ENCODE measurements at regions not wholly inside any gene's neighbourhood (a gene's known extent, or its start where the extent isn't known, plus 50 kb on each side); places are given as distances from the start of the nearest gene placed in this dataset.

- Mint-ChIP-seq H3K4me1 (ENCODE audit: low read depth) (no peaks in the 10 kb centered on the region), H3K4me3 (no peak overlapping the region), H3K9me3 (no peaks in the 10 kb centered on the region), H3K27me3 (ENCODE audit: insufficient read depth) (peaks cover 2% of the 10 kb centered on the region), H3K36me3 (ENCODE audit: low read depth) (no peaks in the 10 kb centered on the region), H3K27ac (no peak overlapping the region)
- no peak for DNase-seq (ENCODE audit: low spot score)
- intact Hi-C loops (cut with micrococcal nuclease): no loop called here
These were observed 197.7 kb upstream of the MCTP2 start for GRCh38 chr15:94033683-94034020.

GRCh38 chr15:94033014-94033682 is 198.2 kb upstream of the MCTP2 start:
- H3K27ac Mint-ChIP-seq: no peak overlapping the region
- no peak for DNase-seq (ENCODE audit: low spot score)
- H3K36me3 Mint-ChIP-seq (ENCODE audit: low read depth): no peaks in the 10 kb centered on the region
- H3K4me3 Mint-ChIP-seq: no peak overlapping the region
- no peaks in the 10 kb centered on the region for H3K9me3 Mint-ChIP-seq
- peaks cover 2% of the 10 kb centered on the region for H3K27me3 Mint-ChIP-seq (ENCODE audit: insufficient read depth)
- no peaks in the 10 kb centered on the region for H3K4me1 Mint-ChIP-seq (ENCODE audit: low read depth)
- intact Hi-C loops (cut with micrococcal nuclease): no loop called here

GRCh38 chr15:94032571-94032970 is 198.8 kb upstream of the MCTP2 start:
- Mint-ChIP-seq H3K4me3 (no peak overlapping the region), H3K36me3 (ENCODE audit: low read depth) (no peaks in the 10 kb centered on the region), H3K4me1 (ENCODE audit: low read depth) (no peaks in the 10 kb centered on the region), H3K9me3 (no peaks in the 10 kb centered on the region), H3K27ac (no peak overlapping the region), H3K27me3 (ENCODE audit: insufficient read depth) (peaks cover 3% of the 10 kb centered on the region)
- no peak for DNase-seq (ENCODE audit: low spot score)
- intact Hi-C loops (cut with micrococcal nuclease): no loop called here

- Mint-ChIP-seq H3K27ac (no peak overlapping the region), H3K27me3 (ENCODE audit: insufficient read depth) (peaks cover 3% of the 10 kb centered on the region), H3K36me3 (ENCODE audit: low read depth) (no peaks in the 10 kb centered on the region), H3K4me1 (ENCODE audit: low read depth) (no peaks in the 10 kb centered on the region), H3K4me3 (no peak overlapping the region), H3K9me3 (no peaks in the 10 kb centered on the region)
- intact Hi-C loops (cut with micrococcal nuclease): no loop called here
- DNase-seq (ENCODE audit: low spot score): no peak
These were observed 200.3 kb upstream of the MCTP2 start for GRCh38 chr15:94031072-94031471.

GRCh38 chr15:94029495-94029894 is 201.9 kb upstream of the MCTP2 start:
- Mint-ChIP-seq H3K4me3 (no peak overlapping the region), H3K27me3 (ENCODE audit: insufficient read depth) (peaks cover 8% of the 10 kb centered on the region), H3K27ac (no peak overlapping the region), H3K36me3 (ENCODE audit: low read depth) (no peaks in the 10 kb centered on the region), H3K4me1 (ENCODE audit: low read depth) (no peaks in the 10 kb centered on the region), H3K9me3 (no peaks in the 10 kb centered on the region)
- no peak for DNase-seq (ENCODE audit: low spot score)
- intact Hi-C loops (cut with micrococcal nuclease): no loop called here

GRCh38 chr15:94028809-94029208 is 202.6 kb upstream of the MCTP2 start:
- intact Hi-C loops (cut with micrococcal nuclease): no loop called here
- Mint-ChIP-seq H3K27me3 (ENCODE audit: insufficient read depth) (peaks cover 8% of the 10 kb centered on the region), H3K4me3 (no peak overlapping the region), H3K4me1 (ENCODE audit: low read depth) (no peaks in the 10 kb centered on the region), H3K36me3 (ENCODE audit: low read depth) (no peaks in the 10 kb centered on the region), H3K27ac (no peak overlapping the region), H3K9me3 (no peaks in the 10 kb centered on the region)
- no peak for DNase-seq (ENCODE audit: low spot score)

GRCh38 chr15:94028121-94028520 is 203.2 kb upstream of the MCTP2 start:
- H3K27me3 Mint-ChIP-seq (ENCODE audit: insufficient read depth): peaks cover 8% of the 10 kb centered on the region
- H3K4me3 Mint-ChIP-seq: no peak overlapping the region
- H3K4me1 Mint-ChIP-seq (ENCODE audit: low read depth): no peaks in the 10 kb centered on the region
- no peaks in the 10 kb centered on the region for H3K9me3 Mint-ChIP-seq
- no peak overlapping the region for H3K27ac Mint-ChIP-seq
- intact Hi-C loops (cut with micrococcal nuclease): no loop called here
- no peaks in the 10 kb centered on the region for H3K36me3 Mint-ChIP-seq (ENCODE audit: low read depth)
- DNase-seq (ENCODE audit: low spot score): no peak

- H3K4me1 Mint-ChIP-seq (ENCODE audit: low read depth): no peaks in the 10 kb centered on the region
- H3K9me3 Mint-ChIP-seq: no peaks in the 10 kb centered on the region
- peaks cover 8% of the 10 kb centered on the region for H3K27me3 Mint-ChIP-seq (ENCODE audit: insufficient read depth)
These were observed 203.8 kb upstream of the MCTP2 start for GRCh38 chr15:94027581-94027980.

GRCh38 chr15:94026458-94027304 is 204.7 kb upstream of the MCTP2 start:
- no peaks in the 10 kb centered on the region for H3K36me3 Mint-ChIP-seq (ENCODE audit: low read depth)
- no peak overlapping the region for H3K27ac Mint-ChIP-seq
- no peaks in the 10 kb centered on the region for H3K4me1 Mint-ChIP-seq (ENCODE audit: low read depth)
- peaks cover 11% of the 10 kb centered on the region for H3K27me3 Mint-ChIP-seq (ENCODE audit: insufficient read depth)
- no peak for DNase-seq (ENCODE audit: low spot score)
- H3K9me3 Mint-ChIP-seq: no peaks in the 10 kb centered on the region
- H3K4me3 Mint-ChIP-seq: no peak overlapping the region
- intact Hi-C loops (cut with micrococcal nuclease): no loop called here

More at GRCh38 chr15:94027581-94027980, 203.8 kb upstream of the MCTP2 start:
- no peaks in the 10 kb centered on the region for H3K36me3 Mint-ChIP-seq (ENCODE audit: low read depth)
- no peak overlapping the region for H3K27ac Mint-ChIP-seq
- H3K4me3 Mint-ChIP-seq: no peak overlapping the region
- no peak for DNase-seq (ENCODE audit: low spot score)
- intact Hi-C loops (cut with micrococcal nuclease): no loop called here

GRCh38 chr15:94023531-94023930 is 207.8 kb upstream of the MCTP2 start:
- no peaks in the 10 kb centered on the region for H3K4me1 Mint-ChIP-seq (ENCODE audit: low read depth)
- no peak overlapping the region for H3K27ac Mint-ChIP-seq
- no peak for DNase-seq (ENCODE audit: low spot score)
- peaks cover 9% of the 10 kb centered on the region for H3K27me3 Mint-ChIP-seq (ENCODE audit: insufficient read depth)
- no peaks in the 10 kb centered on the region for H3K36me3 Mint-ChIP-seq (ENCODE audit: low read depth)
- H3K9me3 Mint-ChIP-seq: no peaks in the 10 kb centered on the region
- intact Hi-C loops (cut with micrococcal nuclease): no loop called here
- no peak overlapping the region for H3K4me3 Mint-ChIP-seq

GRCh38 chr15:94021621-94022320 is 209.6 kb upstream of the MCTP2 start:
- no peak overlapping the region for H3K4me3 Mint-ChIP-seq
- no peak overlapping the region for H3K27ac Mint-ChIP-seq
- H3K27me3 Mint-ChIP-seq (ENCODE audit: insufficient read depth): peaks cover 8% of the 10 kb centered on the region
- no peak for DNase-seq (ENCODE audit: low spot score)
- H3K36me3 Mint-ChIP-seq (ENCODE audit: low read depth): no peaks in the 10 kb centered on the region
- no peaks in the 10 kb centered on the region for H3K9me3 Mint-ChIP-seq
- H3K4me1 Mint-ChIP-seq (ENCODE audit: low read depth): no peaks in the 10 kb centered on the region
- intact Hi-C loops (cut with micrococcal nuclease): no loop called here

- intact Hi-C loops (cut with micrococcal nuclease): no loop called here
- H3K4me1 Mint-ChIP-seq (ENCODE audit: low read depth): no peaks in the 10 kb centered on the region
- DNase-seq (ENCODE audit: low spot score): no peak
- H3K36me3 Mint-ChIP-seq (ENCODE audit: low read depth): no peaks in the 10 kb centered on the region
- H3K9me3 Mint-ChIP-seq: peaks cover 4% of the 10 kb centered on the region
- H3K4me3 Mint-ChIP-seq: no peak overlapping the region
- H3K27ac Mint-ChIP-seq: no peak overlapping the region
- H3K27me3 Mint-ChIP-seq (ENCODE audit: insufficient read depth): peaks cover 6% of the 10 kb centered on the region
These were observed 212.3 kb upstream of the MCTP2 start for GRCh38 chr15:94019062-94019461.

GRCh38 chr15:94015324-94015723 is 216.0 kb upstream of the MCTP2 start:
- Mint-ChIP-seq H3K36me3 (ENCODE audit: low read depth) (no peaks in the 10 kb centered on the region), H3K4me1 (ENCODE audit: low read depth) (peaks cover 11% of the 10 kb centered on the region), H3K9me3 (peaks cover 4% of the 10 kb centered on the region), H3K4me3 (no peak overlapping the region), H3K27me3 (ENCODE audit: insufficient read depth) (peaks cover 5% of the 10 kb centered on the region), H3K27ac (no peak overlapping the region)
- intact Hi-C loops (cut with micrococcal nuclease): no loop called here
- no peak for DNase-seq (ENCODE audit: low spot score)

Data from activated T-helper 1 cell treated with anti-CD3 and anti-CD28 coated beads, Interleukin-12 subunit alpha, Interleukin-12 subunit beta, Interleukin-2, Interleukin-4 antibody, amounts not matched to agents 30 ng/mL and 10 ng/mL and 1 ng/mL, durations not matched to agents 14 hours and 24 hours and 36 hours (primary cell).